Fibroblast of lung (primary cell): ENCODE measurements at regions not wholly inside any gene's neighbourhood (a gene's known extent, or its start where the extent isn't known, plus 50 kb on each side); places are given as distances from the start of the nearest gene placed in this dataset.
"Not testable (repeated sequence)": the region's sequence is repeated elsewhere in the genome, so short reads cannot be mapped to it uniquely, and the experiment has no call there.

Experiments
- DNase-seq, 2 donors: peaks; one replicate each; pipeline versions ENCODE4 v3.0.0 to v3.0.0-alpha.2; 2010; ENCODE audit warnings: low read depth in 2 of 2
- H2AFZ ChIP-seq: 2 replicates; pipeline ENCODE4 v1.5.1; 2012; ENCODE audit warnings: low read length, control low read depth, inconsistent platforms
- H3K27ac ChIP-seq: 2 replicates; pipeline ENCODE4 v1.5.1; 2011; ENCODE audit warnings: low read length, control low read depth; ENCODE audit not compliant: insufficient read depth
- H3K27me3 ChIP-seq: 2 replicates; pipeline ENCODE4 v1.5.1; 2011; ENCODE audit warnings: mild to moderate bottlenecking, low read length; ENCODE audit not compliant: control insufficient read depth, insufficient read depth
- H3K36me3 ChIP-seq: 2 replicates; pipeline ENCODE4 v1.5.1; 2011; ENCODE audit warnings: low read length; ENCODE audit not compliant: control insufficient read depth, insufficient read depth
- H3K4me1 ChIP-seq: 2 replicates; pipeline ENCODE4 v1.5.1; 2011; ENCODE audit warnings: low read length; ENCODE audit not compliant: control insufficient read depth, insufficient read depth; ENCODE audit errors: extremely low read depth
- H3K4me2 ChIP-seq: 2 replicates; pipeline ENCODE4 v1.5.1; 2011; ENCODE audit warnings: low read length, control low read depth; ENCODE audit not compliant: insufficient read depth; ENCODE audit errors: extremely low read depth
- H3K4me3 ChIP-seq, 4 experiments: fragments of 200-600 bp in 1 of 4; sonication (generic) in 1 of 4; replicated peaks in 1 of 4; 2 replicates each; pipeline ENCODE4 v1.5.1; 2011 to 2016; ENCODE audit warnings: low read length in 4 of 4, low read depth in 3 of 4, mild to moderate bottlenecking in 3 of 4, control low read depth in 2 of 4, inconsistent platforms in 1 of 4, mixed read lengths in 1 of 4; ENCODE audit not compliant: insufficient read depth in 1 of 4; ENCODE audit errors: control extremely low read depth in 1 of 4
- H3K79me2 ChIP-seq: 2 replicates; pipeline ENCODE4 v1.5.1; 2012; ENCODE audit warnings: mild to moderate bottlenecking, low read length, inconsistent platforms; ENCODE audit not compliant: control insufficient read depth, insufficient read depth
- H3K9ac ChIP-seq: 2 replicates; pipeline ENCODE4 v1.5.1; 2011; ENCODE audit warnings: mild to moderate bottlenecking, low read length, control low read depth; ENCODE audit not compliant: insufficient read depth
- H3K9me3 ChIP-seq: 2 replicates; pipeline ENCODE4 v1.5.1; 2012; ENCODE audit warnings: low read depth, low read length; ENCODE audit not compliant: control insufficient read depth, insufficient read depth
- H4K20me1 ChIP-seq: 2 replicates; pipeline ENCODE4 v1.5.1; 2011; ENCODE audit warnings: low read length; ENCODE audit not compliant: control insufficient read depth, insufficient read depth; ENCODE audit errors: extremely low read depth
- CTCF ChIP-seq, 2 donors: IDR thresholded peaks in 1 of 2; conservative IDR thresholded peaks in 1 of 2; 1 replicate in 1 of 2; 2 replicates in 1 of 2; pipeline ENCODE4 v1.5.1; 2011 to 2012; ENCODE audit warnings: low read length in 2 of 2, control low read depth in 1 of 2, inconsistent platforms in 1 of 2, low read depth in 1 of 2, mild to moderate bottlenecking in 1 of 2
- EZH2 ChIP-seq: IDR thresholded peaks from 2 replicates; pipeline ENCODE4 v1.5.1; 2012; ENCODE audit warnings: low read length, control low read depth, mild to moderate bottlenecking; ENCODE audit errors: missing control alignments

GRCh38 chr14:85852906-85853305, 323.0 kb downstream of the FLRT2 start:
- peak in 1 of 2 donors; percentile 21 for DNase-seq
- TF ChIP-seq EZH2 (no peak), CTCF (conservative IDR thresholded peaks at IDR 0.05 in 1 of 2, IDR thresholded peaks at IDR 0.05 in 1 of 2; ENCODE audit: low read depth in 1 of 2, low read length in 2 of 2) (no peak)
- Histone ChIP-seq H2AFZ (no peak overlapping the region), H3K79me2 (no peaks in the 10 kb centered on the region), H3K36me3 (no peaks in the 10 kb centered on the region), H3K27me3 (no peaks in the 10 kb centered on the region), H3K27ac (no peak overlapping the region), H3K4me2 (no peak overlapping the region), H3K4me1 (no peaks in the 10 kb centered on the region), H4K20me1 (no peaks in the 10 kb centered on the region), H3K9ac (no peak overlapping the region), H3K9me3 (no peaks in the 10 kb centered on the region), H3K4me3 (no peak overlapping the region)

GRCh38 chr14:85852123-85852522, 322.2 kb downstream of the FLRT2 start:
- H3K79me2 ChIP-seq, H3K9ac ChIP-seq, H3K4me1 ChIP-seq, H3K4me2 ChIP-seq, H3K36me3 ChIP-seq, H3K27me3 ChIP-seq, H3K27ac ChIP-seq, H4K20me1 ChIP-seq, H3K4me3 ChIP-seq, H3K9me3 ChIP-seq, H2AFZ ChIP-seq: not testable (repeated sequence)
- peak in 1 of 2 donors; percentile 68 for DNase-seq

GRCh38 chr14:85830549-85830948, 300.6 kb downstream of the FLRT2 start:
- H3K27me3 ChIP-seq, H3K4me2 ChIP-seq, H3K9me3 ChIP-seq, H3K27ac ChIP-seq, H3K79me2 ChIP-seq, H3K9ac ChIP-seq, H3K4me1 ChIP-seq, DNase-seq, H4K20me1 ChIP-seq, H3K4me3 ChIP-seq, H3K36me3 ChIP-seq, H2AFZ ChIP-seq: not testable (repeated sequence)

- H3K4me1 ChIP-seq = not testable (repeated sequence)
Observed at GRCh38 chr14:85829601-85830000, 299.7 kb downstream of the FLRT2 start.

More at GRCh38 chr14:85829601-85830000, 299.7 kb downstream of the FLRT2 start:
- H3K4me3 ChIP-seq, H3K36me3 ChIP-seq, H3K9ac ChIP-seq, DNase-seq, H3K27me3 ChIP-seq, H3K79me2 ChIP-seq, H3K27ac ChIP-seq, H4K20me1 ChIP-seq, H2AFZ ChIP-seq, H3K4me2 ChIP-seq, H3K9me3 ChIP-seq: not testable (repeated sequence)
